K562 (cell line): ENCODE measurements at regions not wholly inside any gene's neighbourhood (a gene's known extent, or its start where the extent isn't known, plus 50 kb on each side); places are given as distances from the start of the nearest gene placed in this dataset.

Experiments
- ATAC-seq: fragments of 200-7000 bp; cut with Tn5 transposase; 3 replicates; pipeline ENCODE4 v1.9.1; 2020; ENCODE audit warnings: moderate library complexity
- BruUV-seq: library from RNA; stranded (reverse); fragments of 400-500 nt; replicated peaks from 2 replicates; lab custom pipeline; 2021; lab: Mats Ljungman, UMichigan
- CTCF ChIA-PET: fragments of 300-600 bp; formaldehyde crosslinking; extraction: SDS; loops from one replicate; lab custom pipeline; 2021; ENCODE audit warnings: low intra/inter-chr PET ratio; lab: Yijun Ruan, JAX
- POLR2A ChIA-PET: fragments of 300-600, 350-650 bp; sonication (Branson Sonifier 250); formaldehyde crosslinking; extraction: SDS; loops from one replicate; lab custom pipeline; 2021; ENCODE audit warnings: antibody characterized with exemption, inconsistent platforms; lab: Yijun Ruan, JAX
- DNase-seq, 4 experiments: peaks; one replicate each; pipeline versions ENCODE4 v3.0.0 to v3.0.0-alpha.2; 2011 to 2018; ENCODE audit warnings: low spot score in 3 of 4, mixed read lengths in 3 of 4; ENCODE audit errors: extremely low read depth in 1 of 4
- FAIRE-seq: peaks from 2 replicates; lab custom pipeline; 2011; peaks lifted over from hg19 to GRCh38; lab: Jason Lieb, UNC
- H2AFZ ChIP-seq: 2 replicates; pipeline ENCODE4 v1.6.0; 2011; ENCODE audit warnings: low read depth, low read length, control low read depth, inconsistent platforms
- H3K27ac ChIP-seq: fragments of 200-600 bp; 3 replicates; pipeline ENCODE4 v1.8.0; 2011; ENCODE audit warnings: low read depth, mild to moderate bottlenecking, control low read depth, inconsistent platforms, low read length, moderate library complexity, mixed read lengths; ENCODE audit errors: extremely low read depth
- H3K27me3 ChIP-seq, 2 experiments: fragments of 300-600 bp in 1 of 2; 2 replicates in 1 of 2; 3 replicates in 1 of 2; pipeline versions ENCODE4 v1.6.0 to v1.8.0; 2011; ENCODE audit warnings: inconsistent platforms in 2 of 2, low read length in 2 of 2, mild to moderate bottlenecking in 1 of 2, mixed read lengths in 1 of 2, moderate library complexity in 1 of 2; ENCODE audit not compliant: control insufficient read depth in 2 of 2, insufficient read depth in 2 of 2
- H3K36me3 ChIP-seq: fragments of 300-600 bp; 3 replicates; pipeline ENCODE4 v1.8.0; 2011; ENCODE audit warnings: mild to moderate bottlenecking, low read length, inconsistent platforms; ENCODE audit not compliant: control insufficient read depth, insufficient read depth
- H3K4me1 ChIP-seq, 2 experiments: fragments of 200-600 bp in 1 of 2; replicated peaks in 1 of 2; 2 replicates in 1 of 2; 3 replicates in 1 of 2; pipeline versions ENCODE4 v1.5.1 to v1.8.0; 2011; ENCODE audit warnings: inconsistent platforms in 2 of 2, low read length in 2 of 2, mild to moderate bottlenecking in 1 of 2, mixed read lengths in 1 of 2, moderate library complexity in 1 of 2; ENCODE audit not compliant: control insufficient read depth in 2 of 2, insufficient read depth in 2 of 2
- H3K4me2 ChIP-seq: 2 replicates; pipeline ENCODE4 v1.6.1; 2011; ENCODE audit warnings: low read length, control low read depth, inconsistent platforms, mixed read lengths; ENCODE audit not compliant: insufficient read depth
- H3K4me3 ChIP-seq: fragments of 200-600 bp; sonication (generic), shearing (Covaris generic); 2 replicates; pipeline ENCODE4 v1.5.1; 2016; ENCODE audit warnings: control low read depth, inconsistent platforms
- H3K79me2 ChIP-seq: fragments of 200-600 bp; 3 replicates; pipeline ENCODE4 v1.8.0; 2011; ENCODE audit warnings: low read length, inconsistent platforms; ENCODE audit not compliant: control insufficient read depth, insufficient read depth
- H3K9ac ChIP-seq, 2 experiments: 2 replicates each; pipeline versions ENCODE4 v1.6.0 to v1.6.1; 2011; ENCODE audit warnings: low read depth in 2 of 2, low read length in 2 of 2, control low read depth in 1 of 2, inconsistent platforms in 1 of 2, mild to moderate bottlenecking in 1 of 2, mixed read lengths in 1 of 2; ENCODE audit not compliant: insufficient read depth in 1 of 2
- H3K9me1 ChIP-seq: one replicate; pipeline ENCODE4 v1.6.0; 2011; ENCODE audit warnings: inconsistent platforms, mild to moderate bottlenecking, low read length, moderate library complexity; ENCODE audit not compliant: control insufficient read depth, insufficient read depth
- H3K9me3 ChIP-seq: replicated peaks from 2 replicates; pipeline ENCODE4 v1.5.1; 2011; ENCODE audit warnings: low read depth, low read length, inconsistent platforms; ENCODE audit not compliant: control insufficient read depth, insufficient read depth
- H4K20me1 ChIP-seq: replicated peaks from 2 replicates; pipeline ENCODE4 v1.6.1; 2011; ENCODE audit warnings: low read length, inconsistent platforms, mixed read lengths; ENCODE audit not compliant: control insufficient read depth, insufficient read depth
- ESRRB ChIP-seq: fragments of 250-450 bp; sonication (Bioruptor Pico); IDR thresholded peaks from 2 replicates; pipeline ENCODE4 v1.5.0; 2020; ENCODE audit warnings: mild to moderate bottlenecking, moderate library complexity, borderline replicate concordance
- NFIX ChIP-seq: fragments of 250-450 bp; sonication (Bioruptor Pico); IDR thresholded peaks from 2 replicates; pipeline ENCODE4 v1.4.0; 2020; ENCODE audit warnings: low read depth, mild to moderate bottlenecking, moderate library complexity
- POLR2B ChIP-seq: fragments of 450-650 bp; IDR thresholded peaks from 2 replicates; pipeline ENCODE4 v1.6.1; 2018; ENCODE audit warnings: low read depth; ENCODE audit not compliant: partially characterized antibody
- RBM15 ChIP-seq: fragments of 200-400 bp; formaldehyde crosslinking; IDR thresholded peaks from 2 replicates; pipeline ENCODE4 v1.6.1; 2018; ENCODE audit warnings: mild to moderate bottlenecking, low read length, moderate library complexity; ENCODE audit not compliant: insufficient read depth
- ZC3H4 ChIP-seq: sonication (generic); formaldehyde crosslinking; IDR thresholded peaks from 2 replicates; pipeline ENCODE4 v1.9.0; 2021; ENCODE audit warnings: missing genetic modification reagents, borderline replicate concordance
- ZNF584 ChIP-seq: fragments of 200-800 bp; sonication (Bioruptor generic); IDR thresholded peaks from 2 replicates; pipeline ENCODE4 v1.6.1; 2016; ENCODE audit warnings: low read depth, mild to moderate bottlenecking, missing genetic modification characterization, missing compliant biosample characterization
- ZNF707 ChIP-seq: fragments of 250-450 bp; sonication (Bioruptor Pico); conservative IDR thresholded peaks from 2 replicates; pipeline ENCODE4 v1.8.0; 2022; ENCODE audit warnings: inconsistent platforms, mild to moderate bottlenecking, moderate library complexity
- ZNF785 ChIP-seq: fragments of 250-450 bp; sonication (Bioruptor Pico); IDR thresholded peaks from 2 replicates; pipeline ENCODE4 v1.4.0; 2020; ENCODE audit warnings: mild to moderate bottlenecking
- WGBS: fragments of 100-300 bp; shearing (Covaris generic); methylation state at CpG from one replicate; pipeline ENCODE4 v1.1.6; 2016; ENCODE audit warnings: low coverage, mixed read lengths; ENCODE audit not compliant: insufficient coverage; ENCODE audit errors: missing lambda C conversion rate; 5-methylcytosine and 5-hydroxymethylcytosine counted together
- in situ Hi-C: fragments of 300-500 bp; cut with MboI; formaldehyde crosslinking; loops from 4 replicates; pipeline ENCODE4 v1.15.0; 2018; ENCODE audit warnings: inconsistent platforms, mixed read lengths
- intact Hi-C: fragments of 100-400 bp; cut with micrococcal nuclease; formaldehyde crosslinking; loops from 2 replicates; pipeline ENCODE4 v1.14.2; 2022
- TF ChIP-seq, protein P1 (sequence below): sonication (generic); formaldehyde crosslinking; IDR thresholded peaks from 2 replicates; pipeline ENCODE4 v1.9.0; 2022; ENCODE audit warnings: mild to moderate bottlenecking, missing genetic modification reagents

DNA sequence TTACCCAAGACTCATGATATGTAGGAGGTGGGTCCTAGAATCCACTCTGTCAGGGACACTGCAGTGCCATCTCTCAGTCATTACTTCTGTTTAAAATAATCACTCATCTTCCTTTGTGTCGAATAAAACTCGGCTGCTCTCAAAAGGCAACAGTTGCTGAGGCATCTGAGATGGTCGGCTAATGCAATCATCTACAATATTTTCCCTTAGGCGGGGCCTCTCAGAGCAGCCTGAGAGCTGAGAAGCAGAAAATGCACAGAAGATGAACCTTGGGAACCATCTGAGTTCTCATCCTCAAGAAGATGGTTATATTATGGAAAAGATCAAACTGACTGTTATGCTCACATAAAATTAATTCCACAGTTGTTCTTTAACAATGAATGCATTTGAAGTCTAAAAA lies 1518.2 kb upstream of the TENM4 start:
- H3K4me1 ChIP-seq = no peaks in the 10 kb centered on the region
- no peaks in the 10 kb centered on the region; the same call in 1 of the 2 replicates for H3K9me3 ChIP-seq
- POLR2A ChIA-PET = no interaction called here
- no peaks in the 10 kb centered on the region for H3K27me3 ChIP-seq
- CTCF ChIA-PET = no interaction called here
- H3K79me2 ChIP-seq = no peaks in the 10 kb centered on the region
- no peak for FAIRE-seq
- intact Hi-C loops (no loop called here), in situ Hi-C loops (no loop called here)
- BruUV-seq = no TSS peak
- no peaks in the 10 kb centered on the region for H3K9me1 ChIP-seq
- no peak for ATAC-seq
- no peak overlapping the region for H3K4me2 ChIP-seq
- H3K4me3 ChIP-seq = no peak overlapping the region
- no peak overlapping the region for H3K27ac ChIP-seq
- no peak overlapping the region for H2AFZ ChIP-seq
- DNase-seq = no peak
- 0% methylated on average over 4 of the region's 4 CpGs for WGBS
- no peaks in the 10 kb centered on the region for H3K36me3 ChIP-seq
- no peak for TF ChIP-seq ZNF707
- TF ChIP-seq, protein P1, sequence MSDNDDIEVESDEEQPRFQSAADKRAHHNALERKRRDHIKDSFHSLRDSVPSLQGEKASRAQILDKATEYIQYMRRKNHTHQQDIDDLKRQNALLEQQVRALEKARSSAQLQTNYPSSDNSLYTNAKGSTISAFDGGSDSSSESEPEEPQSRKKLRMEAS (CRISPR knock-in tag) = no peak
- no peak for TF ChIP-seq RBM15
- no peak for TF ChIP-seq POLR2B
- H3K9ac ChIP-seq = no peak overlapping the region
- no peaks in the 10 kb centered on the region for H4K20me1 ChIP-seq

DNA sequence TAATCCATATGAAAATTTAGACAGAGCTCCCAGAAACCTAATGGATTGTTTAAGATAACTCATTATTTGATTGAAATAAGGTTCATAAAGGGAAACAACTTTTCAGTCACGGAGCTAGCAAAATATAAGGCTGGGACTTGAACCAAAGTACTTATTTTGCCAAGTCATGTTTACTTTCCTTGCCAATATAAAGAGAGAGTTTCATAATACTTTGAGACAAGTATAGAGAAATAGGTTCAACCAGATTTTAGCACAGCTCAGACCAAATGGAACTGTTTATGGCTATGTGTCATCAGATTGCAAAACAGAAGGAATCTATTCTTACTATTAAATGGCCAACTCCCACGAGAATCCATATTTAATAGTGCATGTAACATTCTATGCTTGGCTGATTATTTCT lies 1517.5 kb upstream of the TENM4 start:
- TF ChIP-seq ZNF785 (CRISPR knock-in tag) (no peak), ZC3H4 (CRISPR knock-in tag) (no peak), ZNF584 (CRISPR knock-in tag) (no peak), NFIX (CRISPR knock-in tag) (no peak), ESRRB (CRISPR knock-in tag) (no peak)
- intact Hi-C loops = no loop called here
- Histone ChIP-seq H3K9ac (no peak overlapping the region), H3K27me3 (no peaks in the 10 kb centered on the region), H3K9me3 (no peaks in the 10 kb centered on the region; the same call in 1 of the 2 replicates), H3K4me1 (no peaks in the 10 kb centered on the region), H3K4me2 (no peak overlapping the region), H3K27ac (no peak overlapping the region), H3K4me3 (no peak overlapping the region), H2AFZ (no peak overlapping the region), H3K9me1 (no peaks in the 10 kb centered on the region), H3K79me2 (no peaks in the 10 kb centered on the region), H4K20me1 (no peaks in the 10 kb centered on the region), H3K36me3 (no peaks in the 10 kb centered on the region)
- CTCF ChIA-PET = no interaction called here
- FAIRE-seq (no peak), ATAC-seq (no peak), DNase-seq (no peak)
- POLR2A ChIA-PET = no interaction called here
- WGBS = 7% methylated on average over 2 of the region's 2 CpGs
- in situ Hi-C loops = no loop called here
- no TSS peak for BruUV-seq
